HL-60 (cell line): ENCODE measurements at regions not wholly inside any gene's neighbourhood (a gene's known extent, or its start where the extent isn't known, plus 50 kb on each side); places are given as distances from the start of the nearest gene placed in this dataset.
"Not testable (repeated sequence)": the region's sequence is repeated elsewhere in the genome, so short reads cannot be mapped to it uniquely, and the experiment has no call there.

Source experiments
- CTCF ChIP-seq: IDR thresholded peaks from one replicate; pipeline ENCODE4 v1.5.1; 2011; ENCODE audit warnings: low read length, control low read depth, inconsistent platforms; ENCODE audit not compliant: insufficient read depth
- GABPA ChIP-seq: IDR thresholded peaks from 2 replicates; pipeline ENCODE4 v1.6.1; 2012; ENCODE audit warnings: low read depth
- POLR2AphosphoS5 ChIP-seq: IDR thresholded peaks from 2 replicates; pipeline ENCODE4 v1.6.1; 2012; ENCODE audit warnings: low read depth
- REST ChIP-seq: IDR thresholded peaks from 2 replicates; pipeline ENCODE4 v1.6.1; 2012; ENCODE audit warnings: low read depth; ENCODE audit not compliant: insufficient replicate concordance
- SPI1 ChIP-seq: IDR thresholded peaks from 2 replicates; pipeline ENCODE4 v1.6.1; 2012; ENCODE audit warnings: low read depth, mild to moderate bottlenecking, borderline replicate concordance

GRCh38 chr7:46261638-46262037, 340.6 kb upstream of the IGFBP3 start:
- TF ChIP-seq CTCF, REST, POLR2AphosphoS5, GABPA, SPI1: not testable (repeated sequence)
